ENCODE measurements at regions not wholly inside any gene's neighbourhood (a gene's known extent, or its start where the extent isn't known, plus 50 kb on each side); places are given as distances from the start of the nearest gene placed in this dataset.

DNA sequence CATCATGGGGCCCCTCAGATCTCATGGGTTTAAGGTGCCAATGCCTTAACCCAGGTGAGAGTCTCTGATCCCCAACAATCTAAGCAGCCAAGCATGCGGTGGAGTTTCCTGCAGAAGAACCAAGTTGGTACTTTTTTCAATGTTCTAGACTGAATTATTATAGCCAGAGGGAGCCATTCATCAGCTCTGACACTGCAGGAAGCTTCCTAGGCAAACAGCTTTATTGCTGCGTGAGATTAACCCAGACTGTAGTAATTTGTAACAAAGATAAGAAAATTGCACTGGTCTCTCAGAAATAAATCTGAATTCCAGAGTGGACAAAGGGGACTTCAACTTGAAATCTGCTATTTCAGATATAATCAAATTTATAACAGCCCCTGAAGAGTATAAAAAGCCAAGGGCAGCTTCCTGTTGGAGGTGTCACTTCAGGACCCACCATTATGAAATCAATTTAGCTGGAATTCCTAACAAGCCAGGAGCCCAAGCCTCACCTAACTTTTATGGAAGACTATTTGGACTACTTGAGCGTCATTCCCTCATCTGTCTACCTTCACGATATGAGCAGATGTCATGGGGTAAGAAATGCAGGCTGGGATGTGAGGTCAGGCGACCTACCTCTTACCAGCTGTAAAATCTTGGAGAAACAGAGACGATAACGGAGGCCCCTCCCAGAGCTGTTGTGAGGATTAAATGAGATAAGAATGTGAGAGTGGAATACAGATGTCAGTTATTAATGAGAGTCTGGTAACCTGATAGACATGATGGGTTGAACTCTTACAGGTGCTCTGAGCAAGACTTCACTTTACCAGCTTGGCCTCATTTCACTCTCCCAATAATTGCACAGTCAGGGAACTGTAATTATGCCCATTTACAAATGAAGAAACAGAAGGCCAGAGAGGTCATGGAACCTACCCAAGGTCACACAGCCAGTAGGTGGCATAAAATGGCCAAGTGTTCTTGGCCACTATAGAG lies 135.1 kb downstream of the RRAGC start:
- no peaks in the 10 kb centered on the region for H3K36me3 Mint-ChIP-seq (ENCODE audit: insufficient read depth)
- H3K4me3 Mint-ChIP-seq = no peak overlapping the region
- ATAC-seq (replicated peaks) (no peak), DNase-seq (no peak)
- H3K9me3 Mint-ChIP-seq = no peaks in the 10 kb centered on the region
- no peak overlapping the region for H3K27ac Mint-ChIP-seq
- H3K4me1 Mint-ChIP-seq (ENCODE audit: low read depth in 2 of 2) = no peaks in the 10 kb centered on the region
- peaks cover 61 to 91% of the 10 kb centered on the region in 2 donors for H3K27me3 Mint-ChIP-seq

DNA sequence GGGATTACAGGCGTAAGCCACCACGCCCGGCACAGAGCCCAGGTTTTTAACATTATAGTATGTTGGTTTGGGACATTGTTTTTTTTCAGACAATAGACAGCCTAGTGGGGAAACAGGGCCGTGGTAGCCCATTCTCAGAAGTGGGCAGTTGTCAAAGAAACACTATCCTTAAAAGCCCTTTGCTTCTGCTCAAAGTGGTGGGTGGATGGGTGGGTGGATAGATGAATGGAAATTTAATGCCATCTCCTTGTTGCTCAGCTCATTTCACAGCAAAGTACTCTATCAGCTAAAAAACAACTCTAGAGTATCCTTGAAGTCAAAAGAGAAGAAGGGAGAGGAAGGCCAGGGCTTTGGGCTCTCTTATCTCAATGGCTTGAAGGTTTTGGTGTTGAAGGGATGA lies 137.8 kb downstream of the RRAGC start:
- no peaks in the 10 kb centered on the region for H3K9me3 Mint-ChIP-seq
- no peaks in the 10 kb centered on the region for H3K36me3 Mint-ChIP-seq (ENCODE audit: insufficient read depth)
- ATAC-seq (replicated peaks) (no peak), DNase-seq (no peak)
- H3K4me3 Mint-ChIP-seq = no peak overlapping the region
- no peak overlapping the region for H3K27ac Mint-ChIP-seq
- no peaks in the 10 kb centered on the region for H3K4me1 Mint-ChIP-seq (ENCODE audit: low read depth in 2 of 2)
- peaks cover 39 to 76% of the 10 kb centered on the region in 2 donors for H3K27me3 Mint-ChIP-seq

DNA sequence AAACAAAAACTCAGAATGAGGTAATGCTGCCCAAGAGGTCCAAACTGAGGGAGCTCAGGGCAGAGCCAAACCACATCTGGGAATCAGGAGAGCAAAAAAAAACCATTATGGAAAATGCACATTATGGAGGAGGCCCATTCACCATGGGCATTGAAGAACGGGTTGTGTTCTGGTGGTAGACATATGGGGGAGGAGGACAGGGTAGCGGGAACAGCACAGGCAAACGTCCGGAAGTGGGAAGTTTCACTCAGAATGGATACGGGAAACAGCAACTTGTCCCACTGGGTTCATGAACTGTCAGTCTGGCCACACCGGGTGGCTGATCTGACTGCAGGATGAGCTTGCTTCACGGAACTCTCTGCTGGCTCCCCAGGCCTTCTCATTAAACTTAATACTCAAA lies 139.7 kb downstream of the RRAGC start:
- Mint-ChIP-seq H3K36me3 (ENCODE audit: insufficient read depth) (no peaks in the 10 kb centered on the region), H3K4me3 (no peak overlapping the region), H3K27ac (no peak overlapping the region), H3K9me3 (no peaks in the 10 kb centered on the region), H3K27me3 (peaks cover 31 to 59% of the 10 kb centered on the region in 2 donors), H3K4me1 (ENCODE audit: low read depth in 2 of 2) (no peaks in the 10 kb centered on the region)
- no peak for ATAC-seq (replicated peaks)
- no peak for DNase-seq

DNA sequence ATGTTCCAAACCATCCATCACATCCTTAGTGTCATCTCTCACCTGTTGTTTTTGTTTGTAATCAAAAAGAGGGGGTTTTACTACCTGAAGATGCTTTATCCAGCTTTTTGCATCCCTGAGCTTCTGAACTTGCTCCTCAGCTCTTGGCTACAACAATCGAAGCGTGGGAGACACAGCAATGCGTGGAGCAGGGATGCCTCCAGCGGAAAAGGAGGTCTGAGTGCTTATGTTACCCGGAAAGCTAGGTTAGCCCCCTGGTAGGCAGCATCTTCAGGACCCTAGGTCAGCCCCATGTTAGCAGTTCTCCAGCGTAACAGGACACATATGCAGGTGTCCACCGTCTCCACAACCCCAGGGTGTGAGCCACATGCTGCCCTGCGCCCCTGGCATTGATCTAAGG lies 141.5 kb downstream of the RRAGC start:
- ATAC-seq (replicated peaks) (no peak), DNase-seq (no peak)
- Mint-ChIP-seq H3K4me3 (no peak overlapping the region), H3K27me3 (peaks cover 13 to 42% of the 10 kb centered on the region in 2 donors), H3K4me1 (ENCODE audit: low read depth in 2 of 2) (no peaks in the 10 kb centered on the region), H3K27ac (no peak overlapping the region), H3K9me3 (no peaks in the 10 kb centered on the region), H3K36me3 (ENCODE audit: insufficient read depth) (no peaks in the 10 kb centered on the region)

DNA sequence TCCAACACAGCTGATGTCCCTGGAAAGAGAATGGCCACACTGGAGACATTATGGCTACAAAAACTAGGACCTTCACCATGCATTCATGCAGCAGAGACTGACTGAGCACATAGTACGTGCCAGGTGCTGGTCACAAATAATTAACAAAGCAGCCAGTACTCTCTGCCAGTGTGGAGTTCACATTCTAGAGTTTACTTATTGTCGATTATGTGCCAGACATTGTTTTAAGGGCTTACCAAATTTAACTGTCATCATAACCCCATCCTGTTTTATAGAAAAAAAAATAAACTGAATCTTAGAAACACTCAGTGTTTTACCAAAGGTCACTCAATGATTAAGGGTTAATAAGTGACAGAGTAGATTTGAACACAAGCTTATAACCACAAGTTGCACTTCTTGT lies 143.3 kb downstream of the RRAGC start:
- ATAC-seq (replicated peaks) = no peak
- H3K27me3 Mint-ChIP-seq = peaks cover 0 to 40% of the 10 kb centered on the region in 2 donors
- no peak for DNase-seq
- no peaks in the 10 kb centered on the region for H3K4me1 Mint-ChIP-seq (ENCODE audit: low read depth in 2 of 2)
- no peaks in the 10 kb centered on the region for H3K9me3 Mint-ChIP-seq
- no peak overlapping the region for H3K27ac Mint-ChIP-seq
- no peaks in the 10 kb centered on the region for H3K36me3 Mint-ChIP-seq (ENCODE audit: insufficient read depth)
- H3K4me3 Mint-ChIP-seq = no peak overlapping the region

DNA sequence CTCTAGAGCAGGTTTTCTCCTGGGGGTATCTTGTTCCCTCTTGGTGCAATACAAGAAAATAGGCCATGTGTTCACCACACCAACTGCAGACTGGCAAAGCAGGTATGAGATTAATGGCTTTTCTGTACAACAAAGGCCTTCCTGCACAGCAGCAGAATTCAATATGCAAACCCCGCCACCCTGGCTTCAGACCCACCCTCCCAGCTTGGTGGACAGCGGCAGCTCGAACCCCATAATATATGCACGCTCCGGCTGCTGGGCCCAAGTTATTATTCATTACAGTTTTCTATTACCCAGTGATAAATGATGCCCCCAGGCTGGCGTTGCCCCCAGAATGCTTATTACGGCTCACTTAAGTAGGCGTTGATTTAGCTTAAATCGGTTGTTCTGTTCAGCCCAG lies 144.2 kb downstream of the RRAGC start:
- Mint-ChIP-seq H3K9me3 (no peaks in the 10 kb centered on the region), H3K27me3 (peaks cover 4 to 34% of the 10 kb centered on the region in 2 donors), H3K27ac (no peak overlapping the region), H3K4me3 (no peak overlapping the region), H3K4me1 (ENCODE audit: low read depth in 2 of 2) (no peaks in the 10 kb centered on the region), H3K36me3 (ENCODE audit: insufficient read depth) (no peaks in the 10 kb centered on the region)
- DNase-seq = no peak
- ATAC-seq (replicated peaks) = no peak

DNA sequence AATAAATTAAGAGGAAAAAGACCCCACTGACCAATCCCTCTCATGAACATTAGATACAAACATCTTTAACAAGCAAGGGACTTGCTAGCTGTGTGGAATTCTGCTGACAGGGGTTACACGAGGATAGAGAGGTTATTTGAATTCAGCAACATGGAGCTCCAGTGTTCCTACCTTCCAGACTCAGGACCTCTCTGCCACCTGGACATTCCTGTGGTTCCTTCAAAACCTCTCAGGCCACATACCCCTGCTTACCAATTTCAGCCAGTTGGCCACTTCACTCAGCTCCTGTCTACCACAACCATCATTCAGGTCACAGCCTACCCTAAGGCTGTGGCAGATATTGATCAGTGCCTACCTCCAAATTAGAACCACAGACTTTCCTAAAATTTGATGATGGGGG lies 147.5 kb downstream of the RRAGC start:
- ATAC-seq (replicated peaks) (no peak), DNase-seq (no peak)
- no peak overlapping the region for H3K4me3 Mint-ChIP-seq
- H3K4me1 Mint-ChIP-seq (ENCODE audit: low read depth in 2 of 2) = no peaks in the 10 kb centered on the region
- H3K27ac Mint-ChIP-seq = no peak overlapping the region
- peaks cover 14 to 29% of the 10 kb centered on the region in 2 donors for H3K27me3 Mint-ChIP-seq
- no peaks in the 10 kb centered on the region for H3K9me3 Mint-ChIP-seq
- no peaks in the 10 kb centered on the region for H3K36me3 Mint-ChIP-seq (ENCODE audit: insufficient read depth)

DNA sequence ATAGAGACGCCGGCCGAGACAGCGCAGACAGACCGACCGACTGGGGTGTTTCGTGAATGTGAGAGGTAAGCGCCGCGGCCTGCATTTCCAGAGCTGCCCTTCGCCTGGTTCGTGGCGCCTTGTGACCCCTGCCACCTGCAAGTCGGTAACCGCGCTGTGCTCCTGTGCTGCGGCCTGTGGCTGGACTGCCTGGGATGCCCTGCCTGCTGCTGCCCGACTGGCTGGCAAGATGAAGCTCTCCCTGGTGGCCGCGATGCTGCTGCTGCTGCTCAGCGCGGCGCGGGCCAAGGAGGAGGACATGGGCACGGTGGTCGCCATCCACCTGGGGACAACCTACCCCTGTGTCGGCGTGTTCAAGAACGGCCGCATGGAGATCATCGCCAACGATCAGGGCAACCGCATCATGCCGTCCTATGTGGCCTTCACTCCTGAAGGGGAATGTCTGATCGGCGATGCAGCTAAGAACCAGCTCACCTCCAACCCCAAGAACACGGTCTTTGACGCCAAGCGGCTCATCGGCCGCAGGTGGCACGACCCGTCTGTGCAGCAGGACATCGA lies 150.8 kb downstream of the RRAGC start:
- peaks cover 1 to 15% of the 10 kb centered on the region in 2 donors for H3K9me3 Mint-ChIP-seq
- H3K27ac Mint-ChIP-seq = no peak overlapping the region
- H3K27me3 Mint-ChIP-seq = peaks cover 41 to 59% of the 10 kb centered on the region in 2 donors
- H3K4me1 Mint-ChIP-seq (ENCODE audit: low read depth in 2 of 2) = no peaks in the 10 kb centered on the region
- H3K36me3 Mint-ChIP-seq (ENCODE audit: insufficient read depth) = no peaks in the 10 kb centered on the region
- no peak overlapping the region for H3K4me3 Mint-ChIP-seq
- ATAC-seq (replicated peaks) = no peak
- no peak for DNase-seq

DNA sequence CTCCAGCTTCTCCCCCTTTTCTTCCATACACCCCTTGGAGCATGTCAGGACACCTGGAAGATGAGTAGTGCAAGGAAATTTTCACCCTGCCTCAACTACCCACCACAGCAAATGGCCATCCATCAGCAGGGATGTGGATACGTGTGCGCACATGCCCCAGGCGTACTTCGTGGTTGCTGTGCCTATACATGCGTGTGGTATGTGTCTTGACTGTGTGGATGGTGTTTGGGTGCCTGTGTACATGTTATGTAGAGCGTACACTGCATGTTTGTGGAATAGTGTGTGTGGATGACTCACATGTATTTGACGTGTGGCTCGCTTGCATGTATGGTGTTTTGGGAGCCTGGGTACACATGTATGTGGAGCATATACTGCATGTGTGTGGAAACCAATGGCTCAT lies 158.5 kb downstream of the RRAGC start:
- Mint-ChIP-seq H3K4me3 (no peak overlapping the region), H3K27ac (no peak overlapping the region), H3K27me3 (peaks cover 63 to 86% of the 10 kb centered on the region in 2 donors), H3K4me1 (ENCODE audit: low read depth in 2 of 2) (no peaks in the 10 kb centered on the region), H3K36me3 (ENCODE audit: insufficient read depth) (no peaks in the 10 kb centered on the region), H3K9me3 (peaks cover 0 to 10% of the 10 kb centered on the region in 2 donors)
- DNase-seq (no peak), ATAC-seq (replicated peaks) (no peak)

DNA sequence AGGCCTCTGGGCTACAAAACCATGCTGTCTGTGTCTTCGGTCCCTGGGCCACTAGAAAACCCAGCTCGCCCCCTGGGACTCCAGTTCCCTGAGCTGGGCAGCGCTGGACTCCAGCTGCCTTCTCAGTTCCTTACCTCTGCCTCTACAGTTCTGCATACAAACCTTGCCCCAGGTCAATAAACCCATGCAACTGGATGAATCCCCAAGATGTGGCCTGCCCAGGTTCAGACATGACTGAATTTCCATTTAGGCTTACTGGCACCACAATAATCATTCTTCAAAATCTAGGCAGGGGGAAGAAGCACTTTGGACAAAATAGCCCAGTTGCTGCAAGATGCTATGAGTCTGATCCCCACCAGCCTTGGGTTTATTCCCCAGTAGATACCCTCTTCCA lies 159.5 kb downstream of the RRAGC start:
- no peaks in the 10 kb centered on the region for H3K9me3 Mint-ChIP-seq
- H3K27me3 Mint-ChIP-seq = peaks cover 58 to 86% of the 10 kb centered on the region in 2 donors
- no peaks in the 10 kb centered on the region for H3K36me3 Mint-ChIP-seq (ENCODE audit: insufficient read depth)
- H3K4me1 Mint-ChIP-seq (ENCODE audit: low read depth in 2 of 2) = no peaks in the 10 kb centered on the region
- no peak overlapping the region for H3K27ac Mint-ChIP-seq
- DNase-seq = no peak
- no peak overlapping the region for H3K4me3 Mint-ChIP-seq
- ATAC-seq (replicated peaks) = no peak

DNA sequence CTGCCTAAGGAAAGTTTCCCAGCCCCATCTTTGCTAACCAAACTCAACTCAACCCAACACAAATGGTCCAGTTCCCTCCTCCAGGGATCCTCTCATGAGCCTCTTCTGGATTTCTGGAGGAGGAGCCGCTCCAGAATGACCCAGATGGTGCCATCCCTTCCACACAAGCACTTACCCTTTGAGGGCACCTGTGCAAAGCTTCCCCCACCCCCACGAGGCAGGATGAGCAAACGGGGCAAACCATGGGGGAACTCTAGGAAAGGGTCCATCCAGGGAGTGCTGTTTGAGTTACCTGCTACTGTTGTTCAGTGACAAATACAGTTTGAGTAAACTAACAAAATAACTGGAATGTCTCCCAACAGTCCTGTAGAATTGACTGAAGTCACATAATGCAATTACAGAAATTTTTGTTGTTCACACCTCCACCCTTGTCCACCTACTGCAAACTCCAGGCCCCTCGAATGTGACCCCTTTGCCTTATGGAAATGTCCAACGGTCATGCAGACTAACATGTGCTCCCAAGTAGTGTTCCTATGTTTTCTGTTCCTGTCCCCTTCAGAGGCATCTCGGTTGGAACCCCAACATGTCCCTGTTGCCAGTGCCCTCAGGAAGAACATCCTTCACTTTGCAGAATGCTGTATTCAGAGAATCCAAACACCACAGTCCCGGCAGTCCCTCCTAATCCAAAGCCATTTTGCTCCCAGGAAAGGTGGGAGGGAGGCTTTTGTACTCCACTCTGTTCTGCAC lies 160.1 kb downstream of the RRAGC start:
- no peaks in the 10 kb centered on the region for H3K4me1 Mint-ChIP-seq (ENCODE audit: low read depth in 2 of 2)
- DNase-seq (no peak), ATAC-seq (replicated peaks) (no peak)
- peaks cover 52 to 86% of the 10 kb centered on the region in 2 donors for H3K27me3 Mint-ChIP-seq
- H3K27ac Mint-ChIP-seq = no peak overlapping the region
- no peak overlapping the region for H3K4me3 Mint-ChIP-seq
- H3K9me3 Mint-ChIP-seq = no peaks in the 10 kb centered on the region
- no peaks in the 10 kb centered on the region for H3K36me3 Mint-ChIP-seq (ENCODE audit: insufficient read depth)

DNA sequence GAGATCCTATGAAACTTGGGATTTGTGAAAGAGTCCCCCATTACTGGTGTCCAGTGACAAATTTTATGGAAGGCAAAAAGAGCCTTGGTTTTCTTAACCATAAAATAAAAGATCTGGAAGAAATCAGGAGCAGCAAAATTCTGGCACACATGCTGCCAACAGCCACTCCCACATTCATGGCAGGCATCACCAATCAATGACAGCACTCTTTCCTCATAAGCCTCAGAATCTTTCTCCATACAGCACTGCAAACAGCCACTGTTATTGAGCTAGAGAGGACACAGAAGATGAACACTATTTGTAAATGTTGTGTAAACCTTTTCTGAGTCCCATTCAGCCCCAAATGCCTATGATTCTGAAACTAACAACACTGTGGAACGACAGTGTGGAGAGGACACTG lies 162.2 kb downstream of the RRAGC start:
- no peak for DNase-seq
- Mint-ChIP-seq H3K27me3 (peaks cover 46 to 83% of the 10 kb centered on the region in 2 donors), H3K4me1 (ENCODE audit: low read depth in 2 of 2) (no peaks in the 10 kb centered on the region), H3K4me3 (no peak overlapping the region), H3K27ac (no peak overlapping the region), H3K9me3 (no peaks in the 10 kb centered on the region), H3K36me3 (ENCODE audit: insufficient read depth) (no peaks in the 10 kb centered on the region)
- ATAC-seq (replicated peaks) = no peak

DNA sequence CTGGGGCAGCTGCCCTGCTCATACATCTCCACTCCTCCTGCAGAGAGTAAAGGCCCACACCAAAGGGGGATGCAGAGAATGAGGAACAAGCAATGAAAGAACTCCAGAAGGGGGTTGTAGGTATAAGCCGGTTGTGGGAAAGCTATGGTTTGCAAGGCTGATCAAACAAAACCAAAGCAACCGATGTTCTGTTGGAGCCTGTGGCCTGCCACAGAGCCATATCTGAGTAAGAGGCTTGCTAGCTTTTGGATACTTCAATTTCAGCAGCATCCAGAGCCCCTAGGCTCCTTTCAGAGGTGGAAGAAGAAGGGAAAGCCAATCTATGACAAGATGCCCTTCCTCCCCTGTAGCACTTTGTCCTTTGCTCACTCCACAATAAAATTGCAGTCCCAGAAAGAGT lies 163.2 kb downstream of the RRAGC start:
- H3K27me3 Mint-ChIP-seq = peaks cover 41 to 73% of the 10 kb centered on the region in 2 donors
- no peaks in the 10 kb centered on the region for H3K9me3 Mint-ChIP-seq
- no peak overlapping the region for H3K4me3 Mint-ChIP-seq
- no peaks in the 10 kb centered on the region for H3K4me1 Mint-ChIP-seq (ENCODE audit: low read depth in 2 of 2)
- ATAC-seq (replicated peaks) (no peak), DNase-seq (no peak)
- H3K27ac Mint-ChIP-seq = no peak overlapping the region
- H3K36me3 Mint-ChIP-seq (ENCODE audit: insufficient read depth) = no peaks in the 10 kb centered on the region
